OCI-LY1 (cell line): ENCODE measurements at regions not wholly inside any gene's neighbourhood (a gene's known extent, or its start where the extent isn't known, plus 50 kb on each side); places are given as distances from the start of the nearest gene placed in this dataset.

Source experiments
- EZH2 ChIP-seq: fragments of 200-600 bp; sonication (generic), shearing (Covaris generic); IDR thresholded peaks from 2 replicates; pipeline ENCODE4 v1.8.0; 2017; ENCODE audit warnings: borderline replicate concordance, mixed run types, mild to moderate bottlenecking, antibody characterized with exemption, low read length, moderate library complexity, mixed read lengths
- TF ChIP-seq, protein P1 (sequence below): fragments of 200-600 bp; sonication (generic), shearing (Covaris generic); IDR thresholded peaks from 2 replicates; pipeline ENCODE4 v1.5.1; 2017; ENCODE audit warnings: mild to moderate bottlenecking, antibody characterized with exemption, low read length, moderate library complexity, mixed read lengths

- TF ChIP-seq, protein P1, sequence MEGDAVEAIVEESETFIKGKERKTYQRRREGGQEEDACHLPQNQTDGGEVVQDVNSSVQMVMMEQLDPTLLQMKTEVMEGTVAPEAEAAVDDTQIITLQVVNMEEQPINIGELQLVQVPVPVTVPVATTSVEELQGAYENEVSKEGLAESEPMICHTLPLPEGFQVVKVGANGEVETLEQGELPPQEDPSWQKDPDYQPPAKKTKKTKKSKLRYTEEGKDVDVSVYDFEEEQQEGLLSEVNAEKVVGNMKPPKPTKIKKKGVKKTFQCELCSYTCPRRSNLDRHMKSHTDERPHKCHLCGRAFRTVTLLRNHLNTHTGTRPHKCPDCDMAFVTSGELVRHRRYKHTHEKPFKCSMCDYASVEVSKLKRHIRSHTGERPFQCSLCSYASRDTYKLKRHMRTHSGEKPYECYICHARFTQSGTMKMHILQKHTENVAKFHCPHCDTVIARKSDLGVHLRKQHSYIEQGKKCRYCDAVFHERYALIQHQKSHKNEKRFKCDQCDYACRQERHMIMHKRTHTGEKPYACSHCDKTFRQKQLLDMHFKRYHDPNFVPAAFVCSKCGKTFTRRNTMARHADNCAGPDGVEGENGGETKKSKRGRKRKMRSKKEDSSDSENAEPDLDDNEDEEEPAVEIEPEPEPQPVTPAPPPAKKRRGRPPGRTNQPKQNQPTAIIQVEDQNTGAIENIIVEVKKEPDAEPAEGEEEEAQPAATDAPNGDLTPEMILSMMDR: no peak
- no peak for TF ChIP-seq EZH2
Measured at GRCh38 chr13:107332188-107332587, 764.3 kb upstream of the ARGLU1 start.
